Esophagus mucosa (tissue), 1 donor: ENCODE measurements at regions not wholly inside any gene's neighbourhood (a gene's known extent, or its start where the extent isn't known, plus 50 kb on each side); places are given as distances from the start of the nearest gene placed in this dataset.
"Not testable (repeated sequence)": the region's sequence is repeated elsewhere in the genome, so short reads cannot be mapped to it uniquely, and the experiment has no call there.

Source experiments
- ATAC-seq: fragments of 200-7000 bp; cut with Tn5 transposase; one replicate; pipeline ENCODE4 v1.9.1; 2020
- donor health status: DM: yes; HTN: yes; CAD: no.

DNA sequence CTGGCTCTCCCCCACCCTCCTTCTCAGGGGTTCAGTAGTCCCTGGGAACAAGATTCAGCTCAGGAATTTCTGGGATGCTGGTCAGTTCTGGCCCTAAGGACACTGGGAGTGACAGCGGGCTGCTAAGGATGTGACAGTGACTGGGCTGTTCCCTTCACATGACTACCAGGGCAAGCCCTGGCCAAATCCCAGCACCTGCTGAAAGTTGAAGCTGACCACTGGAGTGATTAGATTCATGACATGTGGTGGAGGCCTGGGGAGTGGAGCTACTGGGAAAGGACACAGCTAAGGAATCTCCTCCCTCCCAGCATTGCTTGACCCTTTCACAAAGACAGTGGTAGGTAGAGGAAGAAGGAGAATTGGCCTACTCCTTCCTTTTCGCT, 204.9 kb downstream of the DAD1 start:
- ATAC-seq: no peak

DNA sequence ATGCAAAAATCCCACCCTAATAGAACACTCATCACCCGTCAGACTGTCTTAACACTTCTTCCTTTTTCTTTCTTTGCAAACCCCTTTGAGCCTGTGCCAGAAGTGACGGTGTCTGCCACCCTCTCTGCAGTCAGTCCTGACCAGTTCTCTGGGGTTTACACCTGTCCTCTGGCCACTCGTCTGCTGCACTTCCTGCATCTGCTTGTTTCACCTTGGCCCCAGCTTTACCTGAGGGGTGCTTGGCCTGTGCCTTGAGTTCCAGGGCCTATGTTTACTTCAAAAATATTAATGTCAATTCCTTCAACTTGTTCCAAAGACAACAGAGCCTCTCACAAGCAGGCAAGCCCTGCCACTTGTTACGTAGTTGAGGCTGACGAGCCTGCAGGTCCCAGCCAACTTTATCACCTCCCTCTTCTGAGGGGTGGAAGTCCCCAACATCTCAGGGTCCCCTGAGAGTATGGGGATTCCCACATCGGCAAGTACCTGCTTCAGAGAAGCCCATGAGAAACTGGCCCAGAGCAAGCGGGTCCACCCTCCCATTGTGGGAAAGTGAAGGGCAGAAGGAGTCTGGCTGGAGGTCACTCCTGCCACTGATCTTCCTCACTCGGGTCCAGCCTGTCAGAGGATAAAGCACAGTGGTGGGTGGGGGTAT, 205.4 kb downstream of the DAD1 start:
- no peak for ATAC-seq

DNA sequence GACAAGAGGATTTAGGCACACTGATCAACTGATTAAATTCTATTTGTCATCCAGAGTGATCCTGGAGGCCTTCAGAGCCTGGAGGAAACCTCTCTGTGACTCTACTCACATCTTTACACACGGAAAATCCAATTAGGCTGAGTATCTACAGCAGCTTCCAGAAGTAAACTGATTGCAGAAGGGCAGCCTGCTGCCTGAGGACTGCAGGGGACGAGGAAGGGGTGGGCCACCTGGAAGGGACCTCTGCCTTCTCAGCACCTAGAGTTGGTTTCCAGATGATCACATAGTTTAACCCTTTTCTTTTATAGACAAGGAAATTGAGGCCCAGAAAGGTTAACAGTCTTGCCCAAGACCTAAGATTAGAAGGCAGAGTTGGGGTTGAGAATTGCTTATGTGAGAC, 206.1 kb downstream of the DAD1 start:
- no peak for ATAC-seq

DNA sequence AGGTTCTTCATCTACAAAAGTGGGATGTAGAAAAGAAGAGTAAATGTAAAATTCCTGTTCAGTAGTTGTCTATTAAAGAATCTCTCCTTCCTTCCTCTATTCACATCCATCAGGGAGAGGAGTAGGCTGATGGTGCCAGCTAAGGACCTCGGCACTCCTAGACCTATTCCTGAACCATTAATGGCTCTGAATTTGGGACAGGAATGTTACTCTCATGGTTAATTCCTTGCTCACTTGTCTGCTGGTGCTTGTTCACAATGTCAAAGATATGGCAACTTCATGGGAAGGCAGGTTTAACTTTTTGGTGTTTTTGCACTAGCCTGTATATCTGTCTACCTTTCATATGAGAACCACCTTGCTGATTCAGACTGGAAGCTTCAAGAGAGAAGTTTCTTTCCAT, 206.6 kb downstream of the DAD1 start:
- ATAC-seq: no peak

DNA sequence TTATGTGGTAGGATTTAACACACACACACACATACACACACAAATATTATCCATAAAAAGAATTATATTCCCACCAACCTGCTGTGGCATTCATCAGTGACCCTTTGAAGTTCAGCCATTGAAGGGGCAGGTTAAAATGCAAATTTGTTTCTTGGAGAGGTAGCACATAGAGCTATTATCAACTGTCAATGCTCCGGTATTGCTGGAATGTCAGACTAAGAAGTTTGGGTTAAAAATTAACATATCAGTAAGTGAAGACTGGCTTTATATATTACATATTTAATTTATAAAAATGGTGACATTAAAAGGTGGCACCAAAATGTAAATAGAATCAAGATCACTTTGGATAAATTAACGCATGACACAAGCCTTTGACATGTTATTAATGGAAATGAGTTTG, 207.3 kb downstream of the DAD1 start:
- ATAC-seq: no peak

DNA sequence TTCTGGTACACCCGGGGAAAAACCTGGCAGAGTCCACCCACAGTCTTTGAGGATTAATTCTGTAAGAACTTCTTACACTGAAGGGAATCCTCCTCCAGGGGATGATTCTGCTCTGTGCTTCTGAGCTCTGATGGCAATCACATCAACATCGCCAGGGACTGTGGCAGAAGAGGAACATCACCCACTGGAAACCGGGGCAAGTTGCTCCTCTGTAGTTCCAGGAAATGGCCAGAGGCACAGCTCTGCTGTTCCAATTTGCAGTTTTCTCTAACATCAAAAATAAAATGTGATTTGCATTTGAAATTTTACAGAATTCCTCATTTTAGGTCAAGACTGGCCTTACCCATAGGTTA, 207.6 kb downstream of the DAD1 start:
- no peak for ATAC-seq

DNA sequence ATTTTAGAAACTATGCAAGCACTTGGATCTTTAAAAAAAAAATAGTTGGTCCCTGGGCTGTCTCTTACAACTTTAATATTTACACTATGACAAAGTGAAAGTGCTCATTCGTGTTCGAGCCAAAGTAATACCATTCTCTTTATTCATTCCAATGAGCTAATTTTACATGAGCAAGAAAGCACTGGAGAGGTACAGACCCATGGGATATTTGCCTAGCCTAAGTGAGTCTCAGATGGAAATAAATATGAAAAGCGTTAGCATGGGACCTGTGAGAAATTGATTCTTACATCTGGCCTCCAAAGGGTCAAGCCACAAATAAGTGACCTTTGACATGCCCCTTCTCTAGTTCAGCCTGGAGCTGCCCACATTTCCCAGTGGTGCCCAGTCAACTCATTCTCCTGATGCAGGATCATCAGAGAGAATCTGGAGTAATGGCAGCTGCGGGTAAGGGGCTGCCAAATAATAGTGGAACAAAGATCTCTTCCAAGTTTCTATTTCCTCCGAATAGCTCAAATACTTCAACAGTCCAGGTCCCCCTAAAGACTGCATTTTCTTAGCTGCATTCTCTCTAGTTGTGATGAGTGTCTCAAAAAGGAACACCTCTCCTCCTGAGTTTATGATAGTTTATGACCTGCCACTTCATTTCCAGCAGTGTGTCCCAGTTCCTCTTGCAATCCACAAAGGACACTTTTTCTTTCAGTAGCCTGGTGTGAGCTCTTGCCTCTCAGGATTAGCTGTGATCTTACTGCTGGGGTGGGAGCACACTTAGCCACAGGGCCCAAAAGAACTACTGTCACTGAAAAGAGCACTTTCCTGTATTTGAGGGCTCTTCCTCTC, 208.2 kb downstream of the DAD1 start:
- ATAC-seq: no peak

DNA sequence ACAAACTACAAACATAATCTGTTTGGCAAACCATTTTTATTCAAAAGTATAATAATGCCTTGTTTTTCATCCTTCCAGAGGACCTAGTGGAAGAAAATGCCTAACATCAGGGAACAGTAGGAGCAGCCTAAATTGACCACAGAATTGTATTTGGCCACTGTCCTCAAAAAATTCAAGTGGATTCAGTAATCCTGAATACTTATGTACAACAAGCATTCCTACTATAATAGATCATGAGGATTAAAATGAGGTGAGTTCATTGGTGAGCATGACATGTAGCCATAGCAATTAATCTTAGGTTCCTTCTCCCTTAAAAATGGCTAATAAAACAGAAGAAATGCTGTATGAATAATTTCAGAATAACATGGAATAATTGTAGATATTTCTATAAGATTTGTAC, 209.3 kb downstream of the DAD1 start:
- no peak for ATAC-seq

DNA sequence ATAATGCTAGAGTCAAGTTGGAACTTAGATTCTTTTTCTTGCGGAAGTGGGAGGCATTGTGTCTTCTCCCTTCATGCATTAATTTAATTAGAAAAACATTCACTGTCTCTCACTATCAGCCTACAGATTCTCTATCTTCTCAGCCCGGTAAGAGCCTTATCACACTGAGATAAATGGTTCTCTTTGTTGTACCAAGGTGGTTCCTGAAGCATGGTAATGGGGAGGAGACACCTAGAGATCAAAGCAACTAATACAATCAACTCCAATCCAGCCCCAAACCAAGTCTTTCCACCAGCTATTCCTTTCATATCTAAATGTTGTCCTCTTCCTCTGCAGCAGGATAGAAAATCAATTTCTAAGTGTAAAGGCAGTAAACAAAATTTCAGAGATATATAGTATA, 210.8 kb downstream of the DAD1 start:
- no peak for ATAC-seq

DNA sequence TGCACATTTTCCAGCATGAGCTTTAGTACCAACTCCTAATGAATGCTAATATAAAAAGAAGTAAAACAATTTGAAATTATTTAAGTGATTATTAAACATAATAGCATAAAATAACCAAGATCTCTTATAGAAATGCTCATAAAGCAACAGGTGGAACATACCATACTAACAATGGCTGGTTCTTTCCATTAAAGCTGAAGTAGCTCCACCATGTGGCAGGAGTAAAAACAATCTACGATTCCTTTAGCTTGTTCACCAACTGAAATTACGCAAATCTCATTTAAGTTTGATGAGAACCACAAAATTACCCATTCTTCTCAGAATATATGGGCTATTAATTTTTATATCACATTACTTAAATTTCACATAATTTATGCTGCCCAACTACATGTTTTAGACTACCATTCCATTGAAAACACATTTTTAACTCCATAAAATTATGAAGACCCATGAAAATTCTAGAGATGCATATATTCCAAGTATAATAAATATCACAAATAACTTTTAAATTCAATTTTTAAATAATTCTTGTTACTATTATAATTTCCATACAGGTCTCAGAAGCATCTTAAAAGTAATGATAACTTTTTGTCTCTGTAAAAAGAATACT, 213.6 kb downstream of the DAD1 start:
- no peak for ATAC-seq

DNA sequence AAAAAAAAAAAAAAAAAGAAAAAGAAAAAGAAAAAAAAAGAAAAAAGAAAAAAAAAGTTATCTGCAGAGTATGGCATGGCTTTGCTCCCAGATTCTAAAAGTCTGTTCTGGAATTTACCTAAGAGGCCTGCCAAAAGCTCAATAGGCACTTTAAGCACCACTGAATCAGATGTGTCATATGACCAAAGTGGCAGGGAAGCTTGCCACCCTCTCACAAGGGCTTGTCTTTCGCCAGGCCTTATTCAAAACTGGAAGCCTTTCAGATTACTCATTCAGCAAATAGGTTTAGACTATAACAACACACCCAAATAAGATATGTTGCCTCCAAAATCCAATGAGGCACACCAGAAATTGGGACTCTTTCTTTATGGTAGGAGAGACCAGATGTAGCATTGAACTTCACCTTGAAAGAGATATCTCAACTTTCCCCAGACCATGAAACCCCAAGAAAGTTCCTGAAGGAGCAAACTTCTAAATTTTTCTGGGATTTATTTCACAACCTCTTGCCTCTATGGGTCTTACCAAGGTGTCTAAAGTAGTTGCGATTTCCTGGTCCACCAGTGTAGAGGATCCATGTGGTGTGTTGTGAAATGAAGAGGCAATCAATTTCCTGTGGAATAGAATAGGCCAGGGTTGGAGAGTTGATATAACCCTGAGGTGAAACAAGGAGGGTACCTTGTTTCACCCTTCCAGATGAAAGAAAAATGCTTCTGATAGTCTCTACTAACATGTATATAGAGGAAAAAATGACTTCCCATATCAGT, 218.8 kb downstream of the DAD1 start:
- ATAC-seq: peak; percentile 98

DNA sequence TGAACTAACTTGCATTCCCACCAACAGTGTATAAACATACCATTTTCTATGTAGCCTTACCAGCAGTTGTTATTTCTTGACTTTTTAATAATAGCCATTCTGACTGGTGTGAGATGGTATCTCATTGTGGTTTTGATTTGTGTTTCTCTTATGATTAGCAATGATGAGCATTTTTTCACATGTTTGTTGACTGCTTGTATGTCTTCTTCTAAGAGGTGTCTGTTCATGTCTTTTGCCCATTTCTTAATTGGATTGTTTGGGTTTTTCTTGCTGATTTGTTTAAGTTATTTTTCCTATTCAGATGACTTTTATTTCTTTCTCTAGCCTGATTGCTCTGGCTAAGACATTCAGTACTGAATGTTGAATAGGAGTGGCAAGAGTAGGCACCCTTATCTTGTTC, 230.3 kb downstream of the DAD1 start:
- ATAC-seq: no peak

DNA sequence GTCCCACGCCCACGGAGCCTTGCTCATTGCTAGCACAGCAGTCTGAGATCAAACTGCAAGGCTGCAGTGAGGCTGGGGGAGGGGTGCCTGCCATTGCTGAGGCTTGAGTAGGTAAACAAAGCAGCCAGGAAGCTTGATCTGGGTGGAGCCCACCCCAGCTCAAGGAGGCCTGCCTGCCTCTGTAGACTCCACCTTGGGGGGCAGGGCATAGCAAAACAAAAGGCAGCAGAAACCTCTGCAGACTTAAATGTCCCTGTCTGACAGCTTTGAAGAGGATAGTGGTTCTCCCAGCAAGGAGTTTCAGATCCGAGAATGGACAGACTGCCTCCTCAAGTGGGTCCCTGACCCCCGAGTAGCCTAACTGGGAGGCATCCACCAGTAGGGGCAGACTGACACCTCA, 239.7 kb downstream of the DAD1 start:
- ATAC-seq: not testable (repeated sequence)

DNA sequence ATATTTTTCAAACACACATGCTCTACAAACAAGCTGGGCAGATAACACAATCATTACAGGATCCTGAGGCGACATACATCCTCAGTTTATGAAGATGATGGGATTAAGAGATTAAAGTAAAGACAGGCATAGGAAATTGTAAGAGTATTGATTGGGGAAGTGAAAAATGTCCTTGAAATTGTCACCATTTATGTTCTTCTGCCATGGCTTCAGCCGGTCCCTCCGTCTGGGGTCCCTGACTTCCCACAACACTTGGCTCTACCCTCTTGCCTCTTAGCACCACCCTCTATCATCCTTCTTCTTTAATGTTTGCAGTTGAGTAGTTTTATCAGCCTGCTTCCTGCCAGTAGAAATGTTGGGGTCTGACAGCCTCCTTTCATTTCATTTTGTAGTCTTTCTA, 244.4 kb downstream of the DAD1 start:
- ATAC-seq: no peak

DNA sequence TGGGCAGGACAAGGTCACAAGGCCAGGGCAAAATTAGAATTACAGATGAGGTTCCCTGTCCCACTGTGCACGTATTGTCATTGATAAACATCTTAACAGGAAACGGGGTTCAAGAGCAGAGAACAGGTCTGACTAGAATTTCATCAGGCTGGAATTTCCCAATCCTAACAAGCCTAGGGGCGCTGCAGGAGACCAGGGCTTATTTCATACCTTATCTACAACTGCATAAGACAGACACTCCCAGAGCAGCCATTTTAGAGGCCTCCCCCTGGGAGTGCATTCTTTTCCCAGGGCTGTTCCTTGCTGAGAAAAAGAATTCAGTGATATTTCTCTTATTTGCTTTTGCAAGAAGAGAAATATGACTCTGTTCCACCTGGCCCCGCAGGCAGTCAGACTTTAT, 244.8 kb downstream of the DAD1 start:
- not testable (repeated sequence) for ATAC-seq

DNA sequence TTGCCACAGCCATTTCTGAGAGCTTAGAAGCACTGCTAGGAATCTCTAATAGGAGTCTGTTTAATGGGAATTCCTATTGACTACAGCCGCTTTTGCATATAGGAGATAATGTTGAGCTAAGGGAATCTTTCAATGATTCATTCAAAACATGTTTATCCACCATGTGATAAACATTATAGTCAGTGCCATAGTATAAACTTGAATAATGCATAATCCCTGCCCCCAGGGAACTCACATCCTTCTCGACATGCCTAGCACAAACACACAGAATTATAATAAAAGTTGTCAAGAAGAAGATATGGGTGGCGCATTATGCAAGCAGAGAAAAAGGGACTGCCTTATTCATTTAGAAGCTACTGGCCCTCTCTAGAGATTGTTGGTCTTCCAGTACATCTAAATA, 248.0 kb downstream of the DAD1 start:
- peak; percentile 76 for ATAC-seq

DNA sequence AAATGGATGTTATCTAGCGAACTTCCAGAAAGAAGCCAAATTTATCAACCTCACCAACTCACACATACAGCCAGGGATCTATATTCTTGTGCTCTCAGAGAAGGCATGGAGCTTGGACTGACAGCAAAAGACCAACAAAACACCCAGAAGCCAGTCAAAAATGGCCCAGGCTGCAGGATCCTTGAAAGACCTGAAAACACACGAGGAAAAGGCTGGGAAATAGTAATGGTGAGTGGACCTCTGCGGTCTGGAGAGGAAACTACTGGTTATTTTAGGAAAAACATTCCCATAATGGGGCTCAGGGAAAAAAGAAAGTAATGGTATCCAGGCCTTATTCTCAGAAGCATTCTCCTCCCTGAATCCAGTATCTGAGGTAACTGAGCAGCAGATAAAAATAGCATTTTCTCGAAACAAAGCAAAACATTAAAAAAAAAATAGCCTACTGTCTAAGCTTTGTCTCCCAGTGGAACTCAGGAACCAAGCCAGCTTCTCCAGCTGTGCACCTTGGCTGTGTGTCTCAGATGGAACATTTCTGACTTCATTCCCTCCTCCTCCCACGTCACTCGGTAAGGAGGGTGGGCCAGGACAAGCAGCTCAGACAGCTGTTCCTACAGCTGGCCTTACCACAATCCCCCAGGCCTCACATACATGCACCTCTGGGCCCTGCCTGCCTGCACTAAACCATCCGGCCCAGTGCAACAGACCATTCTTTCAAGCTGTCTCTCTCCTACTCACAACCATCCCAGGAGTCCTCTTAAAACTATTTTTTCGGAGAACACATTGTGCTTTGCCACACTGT, 249.9 kb downstream of the DAD1 start:
- ATAC-seq: no peak

DNA sequence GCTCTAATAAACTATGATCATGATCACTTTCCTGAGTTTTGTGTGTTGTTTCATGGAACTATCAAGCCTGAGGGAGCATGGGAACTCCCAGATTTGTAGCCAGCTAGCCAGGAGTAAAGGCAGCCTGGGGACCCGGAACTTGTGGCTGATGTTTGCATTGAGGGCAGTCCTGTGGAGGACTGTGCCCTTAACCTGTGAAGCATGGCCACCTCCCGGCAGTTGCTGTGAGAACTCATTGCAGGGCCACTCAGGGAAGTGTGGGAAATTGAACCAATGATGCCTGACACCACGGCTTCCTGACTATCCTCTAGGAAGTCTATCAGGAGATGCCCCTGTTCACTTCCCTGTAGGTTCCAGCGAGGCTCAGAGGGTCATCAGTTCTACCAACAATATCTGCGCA, 250.6 kb downstream of the DAD1 start:
- ATAC-seq: no peak

DNA sequence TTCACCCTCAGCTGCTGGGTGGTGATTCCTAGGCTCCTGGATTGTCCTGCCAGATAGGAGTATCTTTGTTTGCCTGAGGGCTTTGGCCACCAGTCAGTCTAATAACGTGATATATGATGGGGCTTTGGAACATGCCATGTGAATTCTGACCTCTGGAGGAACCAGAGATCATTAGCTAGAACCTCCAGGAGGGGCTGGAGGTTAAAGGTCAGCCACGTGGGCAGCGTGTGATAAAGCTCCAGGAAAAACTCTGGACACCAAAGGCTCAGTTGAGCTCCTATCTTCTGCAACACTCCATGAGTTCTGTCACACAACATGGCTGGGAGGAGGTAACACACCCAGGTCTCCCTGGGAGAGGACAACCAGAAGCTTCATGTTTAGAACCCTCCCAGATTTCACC, 251.1 kb downstream of the DAD1 start:
- ATAC-seq: no peak

DNA sequence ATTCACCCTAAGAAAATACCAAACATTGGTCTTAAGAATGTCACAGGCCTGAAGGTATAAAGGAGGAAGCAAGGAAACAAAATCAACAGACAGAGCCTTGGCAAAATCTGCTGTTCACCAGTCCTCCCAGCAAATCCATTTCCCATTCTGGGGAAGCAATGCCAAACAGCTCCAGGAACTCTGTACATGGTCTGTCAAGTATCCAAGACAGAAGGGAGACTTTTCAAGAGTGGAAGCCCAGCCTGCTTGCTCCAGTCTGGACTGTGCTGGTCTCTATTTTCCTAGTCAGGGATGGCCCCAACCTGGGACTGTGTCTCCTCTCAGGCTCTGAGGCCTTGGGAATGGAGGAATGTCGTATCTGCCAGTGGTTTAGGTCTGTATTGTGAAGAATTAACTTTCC, 251.5 kb downstream of the DAD1 start:
- ATAC-seq: no peak

DNA sequence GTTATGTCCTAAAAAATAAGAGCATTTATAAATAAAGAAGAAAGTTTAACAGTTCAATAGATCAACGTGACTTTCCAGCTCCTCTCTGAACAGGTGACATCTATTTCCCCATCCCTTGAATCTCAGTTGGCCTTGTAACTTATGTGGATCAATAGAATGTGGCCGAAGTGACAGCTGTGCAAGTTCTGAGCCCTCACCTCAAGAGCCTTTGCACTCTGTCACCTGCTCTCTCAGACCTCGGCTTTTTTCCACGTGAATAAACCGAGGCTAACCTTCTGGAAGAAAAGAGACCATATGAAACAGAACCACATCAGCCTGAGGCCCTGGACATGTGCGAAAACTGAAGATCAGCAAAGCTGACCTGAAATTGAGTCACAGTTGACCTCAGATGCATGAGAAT, 253.0 kb downstream of the DAD1 start:
- ATAC-seq: no peak

DNA sequence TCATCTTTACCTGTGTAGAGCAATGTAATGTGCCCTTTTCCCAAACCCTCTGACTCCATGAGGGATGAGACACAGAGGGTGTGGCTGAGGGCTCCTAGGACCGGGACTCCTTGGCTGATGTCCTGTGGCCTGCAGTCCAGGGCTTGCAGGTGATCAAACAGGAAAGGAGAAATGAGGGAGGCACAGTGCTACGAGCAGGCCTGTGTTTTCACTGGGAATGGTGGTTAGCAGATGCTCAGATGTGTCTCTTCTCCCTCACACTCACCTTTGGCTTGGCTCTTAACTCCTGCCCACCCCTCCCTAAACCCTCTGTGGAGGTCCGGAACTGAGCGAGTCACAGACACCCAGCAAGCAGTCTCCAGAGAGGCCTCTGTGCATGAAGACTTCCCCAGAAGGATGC, 254.4 kb downstream of the DAD1 start:
- peak; percentile 19 for ATAC-seq

DNA sequence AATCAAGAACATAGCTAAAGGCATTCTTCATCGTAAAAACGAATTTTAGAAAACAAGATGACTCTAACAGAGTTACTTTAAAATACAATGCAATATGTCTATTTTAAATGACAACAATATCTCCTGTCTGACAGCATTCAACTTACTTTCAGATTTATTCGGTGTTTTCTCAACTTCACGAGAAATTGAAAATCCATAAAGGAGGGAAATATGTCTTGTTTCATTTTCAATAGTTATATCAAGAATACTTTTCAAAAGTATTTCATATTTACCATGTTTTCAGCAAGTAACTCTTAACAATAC, 254.8 kb downstream of the DAD1 start:
- no peak for ATAC-seq
